K562 (cell line): ENCODE measurements at regions not wholly inside any gene's neighbourhood (a gene's known extent, or its start where the extent isn't known, plus 50 kb on each side); places are given as distances from the start of the nearest gene placed in this dataset.

Source experiments
- ARHGAP35 ChIP-seq: fragments of 450-650 bp; IDR thresholded peaks from 2 replicates; pipeline ENCODE4 v1.6.1; 2018; ENCODE audit not compliant: partially characterized antibody
- CBX8 ChIP-seq: fragments of 200-600 bp; sonication (generic); IDR thresholded peaks from 2 replicates; pipeline ENCODE4 v1.6.1; 2012; ENCODE audit warnings: borderline replicate concordance, mixed run types, low read depth, mild to moderate bottlenecking, moderate library complexity, mixed read lengths, low read length, control low read depth, inconsistent platforms; ENCODE audit not compliant: poor library complexity, severe bottlenecking; ENCODE audit errors: extremely low read depth
- FOXA1 ChIP-seq: fragments of 450-650 bp; IDR thresholded peaks from 2 replicates; pipeline ENCODE4 v1.6.1; 2016; ENCODE audit warnings: mild to moderate bottlenecking, borderline replicate concordance
- KDM1A ChIP-seq, 2 experiments: fragments of 450-650 bp; IDR thresholded peaks; 2 replicates each; pipeline ENCODE4 v1.6.1; 2016; ENCODE audit warnings: mild to moderate bottlenecking in 2 of 2
- NBN ChIP-seq: fragments of 450-650 bp; IDR thresholded peaks from 2 replicates; pipeline ENCODE4 v1.6.1; 2016; ENCODE audit warnings: low read depth, mild to moderate bottlenecking
- XRCC5 ChIP-seq: fragments of 200-400 bp; formaldehyde crosslinking; IDR thresholded peaks from 2 replicates; pipeline ENCODE4 v1.6.1; 2017; ENCODE audit warnings: low read depth, mild to moderate bottlenecking, low read length
- TF ChIP-seq, protein P1 (sequence below): fragments of 450-650 bp; IDR thresholded peaks from 2 replicates; pipeline ENCODE4 v1.6.1; 2016; ENCODE audit warnings: low read depth
- TF ChIP-seq, protein P2 (sequence below), 3 experiments: IDR thresholded peaks in 2 of 3; conservative IDR thresholded peaks in 1 of 3; 2 replicates each; pipeline ENCODE4 v1.5.1; 2011 to 2012; ENCODE audit warnings: low read length in 3 of 3, mild to moderate bottlenecking in 3 of 3, control low read depth in 2 of 3, improper control_type of control experiment in 1 of 3, inconsistent platforms in 1 of 3, low read depth in 1 of 3, mixed read lengths in 1 of 3, moderate library complexity in 1 of 3; ENCODE audit not compliant: insufficient read depth in 2 of 3
- TF ChIP-seq, protein P3 (sequence below): fragments of 450-650 bp; IDR thresholded peaks from 2 replicates; pipeline ENCODE4 v1.6.1; 2016; ENCODE audit warnings: missing biosample characterization, missing genetic modification characterization
- TF ChIP-seq, protein P4 (sequence below): sonication (generic); formaldehyde crosslinking; IDR thresholded peaks from 2 replicates; pipeline ENCODE4 v1.8.1; 2023; ENCODE audit warnings: mild to moderate bottlenecking, missing genetic modification reagents

DNA sequence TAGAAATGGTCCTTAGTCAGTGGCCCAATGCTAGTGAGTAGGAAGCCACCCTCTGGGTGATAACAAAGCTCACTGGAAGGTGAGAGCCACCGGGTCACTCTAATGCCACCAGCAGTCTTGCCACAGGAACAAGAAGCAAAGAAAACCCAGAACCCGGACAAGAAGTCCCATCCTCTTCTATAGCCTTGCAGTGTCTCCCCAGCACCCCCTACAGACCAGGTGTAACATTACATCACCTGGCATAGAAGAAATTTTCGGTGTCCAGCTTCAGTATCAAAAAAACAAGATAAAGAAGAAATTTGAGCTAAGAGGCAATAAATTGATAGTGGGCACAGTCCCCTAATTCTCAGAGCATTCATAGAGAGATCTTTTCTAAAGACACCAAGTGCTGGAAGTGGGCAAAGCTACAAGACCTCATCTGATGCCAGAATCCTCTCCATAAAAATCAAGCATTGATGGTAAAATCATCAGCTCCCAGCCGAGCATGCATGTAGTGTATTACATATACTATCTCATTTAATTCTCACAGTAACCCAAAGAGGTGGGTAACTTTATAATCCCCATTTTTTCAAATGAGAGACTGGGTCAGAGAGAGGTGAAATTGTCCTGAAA is 491.0 kb downstream of the MATN1 start:
- TF ChIP-seq, protein P1, sequence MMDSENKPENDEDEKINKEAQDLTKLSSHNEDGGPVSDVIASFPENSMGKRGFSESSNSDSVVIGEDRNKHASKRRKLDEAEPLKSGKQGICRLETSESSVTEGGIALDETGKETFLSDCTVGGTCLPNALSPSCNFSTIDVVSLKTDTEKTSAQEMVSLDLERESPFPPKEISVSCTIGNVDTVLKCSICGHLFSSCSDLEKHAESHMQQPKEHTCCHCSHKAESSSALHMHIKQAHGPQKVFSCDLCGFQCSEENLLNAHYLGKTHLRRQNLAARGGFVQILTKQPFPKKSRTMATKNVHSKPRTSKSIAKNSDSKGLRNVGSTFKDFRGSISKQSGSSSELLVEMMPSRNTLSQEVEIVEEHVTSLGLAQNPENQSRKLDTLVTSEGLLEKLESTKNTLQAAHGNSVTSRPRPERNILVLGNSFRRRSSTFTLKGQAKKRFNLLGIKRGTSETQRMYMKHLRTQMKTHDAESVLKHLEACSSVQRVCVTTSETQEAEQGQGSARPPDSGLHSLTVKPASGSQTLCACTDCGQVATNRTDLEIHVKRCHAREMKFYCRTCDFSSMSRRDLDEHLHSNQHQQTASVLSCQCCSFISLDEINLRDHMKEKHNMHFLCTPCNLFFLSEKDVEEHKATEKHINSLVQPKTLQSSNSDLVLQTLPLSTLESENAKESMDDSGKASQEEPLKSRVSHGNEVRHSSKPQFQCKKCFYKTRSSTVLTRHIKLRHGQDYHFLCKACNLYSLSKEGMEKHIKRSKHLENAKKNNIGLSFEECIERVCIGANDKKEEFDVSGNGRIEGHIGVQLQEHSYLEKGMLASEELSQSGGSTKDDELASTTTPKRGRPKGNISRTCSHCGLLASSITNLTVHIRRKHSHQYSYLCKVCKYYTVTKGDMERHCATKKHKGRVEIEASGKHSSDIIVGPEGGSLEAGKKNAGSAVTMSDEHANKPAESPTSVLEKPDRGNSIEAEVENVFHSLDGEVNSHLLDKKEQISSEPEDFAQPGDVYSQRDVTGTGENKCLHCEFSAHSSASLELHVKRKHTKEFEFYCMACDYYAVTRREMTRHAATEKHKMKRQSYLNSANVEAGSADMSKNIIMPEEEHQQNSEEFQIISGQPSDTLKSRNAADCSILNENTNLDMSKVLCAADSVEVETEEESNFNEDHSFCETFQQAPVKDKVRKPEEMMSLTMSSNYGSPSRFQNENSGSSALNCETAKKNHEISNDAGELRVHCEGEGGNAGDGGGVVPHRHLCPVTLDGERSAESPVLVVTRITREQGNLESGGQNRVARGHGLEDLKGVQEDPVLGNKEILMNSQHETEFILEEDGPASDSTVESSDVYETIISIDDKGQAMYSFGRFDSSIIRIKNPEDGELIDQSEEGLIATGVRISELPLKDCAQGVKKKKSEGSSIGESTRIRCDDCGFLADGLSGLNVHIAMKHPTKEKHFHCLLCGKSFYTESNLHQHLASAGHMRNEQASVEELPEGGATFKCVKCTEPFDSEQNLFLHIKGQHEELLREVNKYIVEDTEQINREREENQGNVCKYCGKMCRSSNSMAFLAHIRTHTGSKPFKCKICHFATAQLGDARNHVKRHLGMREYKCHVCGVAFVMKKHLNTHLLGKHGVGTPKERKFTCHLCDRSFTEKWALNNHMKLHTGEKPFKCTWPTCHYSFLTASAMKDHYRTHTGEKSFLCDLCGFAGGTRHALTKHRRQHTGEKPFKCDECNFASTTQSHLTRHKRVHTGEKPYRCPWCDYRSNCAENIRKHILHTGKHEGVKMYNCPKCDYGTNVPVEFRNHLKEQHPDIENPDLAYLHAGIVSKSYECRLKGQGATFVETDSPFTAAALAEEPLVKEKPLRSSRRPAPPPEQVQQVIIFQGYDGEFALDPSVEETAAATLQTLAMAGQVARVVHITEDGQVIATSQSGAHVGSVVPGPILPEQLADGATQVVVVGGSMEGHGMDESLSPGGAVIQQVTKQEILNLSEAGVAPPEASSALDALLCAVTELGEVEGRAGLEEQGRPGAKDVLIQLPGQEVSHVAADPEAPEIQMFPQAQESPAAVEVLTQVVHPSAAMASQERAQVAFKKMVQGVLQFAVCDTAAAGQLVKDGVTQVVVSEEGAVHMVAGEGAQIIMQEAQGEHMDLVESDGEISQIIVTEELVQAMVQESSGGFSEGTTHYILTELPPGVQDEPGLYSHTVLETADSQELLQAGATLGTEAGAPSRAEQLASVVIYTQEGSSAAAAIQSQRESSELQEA = no peak
- TF ChIP-seq, protein P2, sequence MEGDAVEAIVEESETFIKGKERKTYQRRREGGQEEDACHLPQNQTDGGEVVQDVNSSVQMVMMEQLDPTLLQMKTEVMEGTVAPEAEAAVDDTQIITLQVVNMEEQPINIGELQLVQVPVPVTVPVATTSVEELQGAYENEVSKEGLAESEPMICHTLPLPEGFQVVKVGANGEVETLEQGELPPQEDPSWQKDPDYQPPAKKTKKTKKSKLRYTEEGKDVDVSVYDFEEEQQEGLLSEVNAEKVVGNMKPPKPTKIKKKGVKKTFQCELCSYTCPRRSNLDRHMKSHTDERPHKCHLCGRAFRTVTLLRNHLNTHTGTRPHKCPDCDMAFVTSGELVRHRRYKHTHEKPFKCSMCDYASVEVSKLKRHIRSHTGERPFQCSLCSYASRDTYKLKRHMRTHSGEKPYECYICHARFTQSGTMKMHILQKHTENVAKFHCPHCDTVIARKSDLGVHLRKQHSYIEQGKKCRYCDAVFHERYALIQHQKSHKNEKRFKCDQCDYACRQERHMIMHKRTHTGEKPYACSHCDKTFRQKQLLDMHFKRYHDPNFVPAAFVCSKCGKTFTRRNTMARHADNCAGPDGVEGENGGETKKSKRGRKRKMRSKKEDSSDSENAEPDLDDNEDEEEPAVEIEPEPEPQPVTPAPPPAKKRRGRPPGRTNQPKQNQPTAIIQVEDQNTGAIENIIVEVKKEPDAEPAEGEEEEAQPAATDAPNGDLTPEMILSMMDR (IDR thresholded peaks at IDR 0.05 in 2 of 3, conservative IDR thresholded peaks at IDR 0.05 in 1 of 3; ENCODE audit: insufficient read depth in 2 of 3, low read depth in 1 of 3, low read length in 3 of 3) = peak; percentile 79 to 94 (median 93)
- TF ChIP-seq, protein P3, sequence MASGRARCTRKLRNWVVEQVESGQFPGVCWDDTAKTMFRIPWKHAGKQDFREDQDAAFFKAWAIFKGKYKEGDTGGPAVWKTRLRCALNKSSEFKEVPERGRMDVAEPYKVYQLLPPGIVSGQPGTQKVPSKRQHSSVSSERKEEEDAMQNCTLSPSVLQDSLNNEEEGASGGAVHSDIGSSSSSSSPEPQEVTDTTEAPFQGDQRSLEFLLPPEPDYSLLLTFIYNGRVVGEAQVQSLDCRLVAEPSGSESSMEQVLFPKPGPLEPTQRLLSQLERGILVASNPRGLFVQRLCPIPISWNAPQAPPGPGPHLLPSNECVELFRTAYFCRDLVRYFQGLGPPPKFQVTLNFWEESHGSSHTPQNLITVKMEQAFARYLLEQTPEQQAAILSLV (tag) = no peak
- TF ChIP-seq FOXA1 (no peak), ARHGAP35 (no peak), XRCC5 (no peak), KDM1A (IDR thresholded peaks at IDR 0.05) (no peak), NBN (no peak), CBX8 (no peak)
- TF ChIP-seq, protein P4, sequence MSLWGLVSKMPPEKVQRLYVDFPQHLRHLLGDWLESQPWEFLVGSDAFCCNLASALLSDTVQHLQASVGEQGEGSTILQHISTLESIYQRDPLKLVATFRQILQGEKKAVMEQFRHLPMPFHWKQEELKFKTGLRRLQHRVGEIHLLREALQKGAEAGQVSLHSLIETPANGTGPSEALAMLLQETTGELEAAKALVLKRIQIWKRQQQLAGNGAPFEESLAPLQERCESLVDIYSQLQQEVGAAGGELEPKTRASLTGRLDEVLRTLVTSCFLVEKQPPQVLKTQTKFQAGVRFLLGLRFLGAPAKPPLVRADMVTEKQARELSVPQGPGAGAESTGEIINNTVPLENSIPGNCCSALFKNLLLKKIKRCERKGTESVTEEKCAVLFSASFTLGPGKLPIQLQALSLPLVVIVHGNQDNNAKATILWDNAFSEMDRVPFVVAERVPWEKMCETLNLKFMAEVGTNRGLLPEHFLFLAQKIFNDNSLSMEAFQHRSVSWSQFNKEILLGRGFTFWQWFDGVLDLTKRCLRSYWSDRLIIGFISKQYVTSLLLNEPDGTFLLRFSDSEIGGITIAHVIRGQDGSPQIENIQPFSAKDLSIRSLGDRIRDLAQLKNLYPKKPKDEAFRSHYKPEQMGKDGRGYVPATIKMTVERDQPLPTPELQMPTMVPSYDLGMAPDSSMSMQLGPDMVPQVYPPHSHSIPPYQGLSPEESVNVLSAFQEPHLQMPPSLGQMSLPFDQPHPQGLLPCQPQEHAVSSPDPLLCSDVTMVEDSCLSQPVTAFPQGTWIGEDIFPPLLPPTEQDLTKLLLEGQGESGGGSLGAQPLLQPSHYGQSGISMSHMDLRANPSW = no peak
